HepG2 (cell line): ENCODE measurements at regions not wholly inside any gene's neighbourhood (a gene's known extent, or its start where the extent isn't known, plus 50 kb on each side); places are given as distances from the start of the nearest gene placed in this dataset.

ENCODE experiments used
- ATAC-seq: fragments of 200-7000 bp; cut with Tn5 transposase; 3 replicates; pipeline ENCODE4 v1.9.1; 2020; ENCODE audit warnings: mild to moderate bottlenecking, moderate library complexity
- BruUV-seq: library from RNA; stranded (reverse); fragments of 400-500 nt; replicated peaks from 2 replicates; lab custom pipeline; 2021; lab: Mats Ljungman, UMichigan
- CTCF ChIA-PET: fragments of 300-600 bp; formaldehyde crosslinking; extraction: SDS; loops from one replicate; lab custom pipeline; 2021; ENCODE audit warnings: low total read pairs, inconsistent platforms, low intra/inter-chr PET ratio; lab: Yijun Ruan, JAX
- POLR2A ChIA-PET: fragments of 350-600 bp; sonication (Branson Sonifier 250); formaldehyde crosslinking; loops from one replicate; lab custom pipeline; 2020; ENCODE audit warnings: antibody characterized with exemption, inconsistent platforms; lab: Yijun Ruan, JAX
- DNase-seq: peaks from one replicate; pipeline ENCODE4 v3.0.0-alpha.2; 2015; ENCODE audit warnings: low spot score
- FAIRE-seq: peaks from 3 replicates; lab custom pipeline; 2011; peaks lifted over from hg19 to GRCh38; lab: Jason Lieb, UNC
- H2AFZ ChIP-seq: one replicate; pipeline ENCODE4 v1.6.1; 2011; ENCODE audit warnings: low read length, inconsistent platforms
- H3K27ac ChIP-seq: fragments of 300-600 bp; 3 replicates; pipeline ENCODE4 v1.8.0; 2011; ENCODE audit warnings: mixed run types, mild to moderate bottlenecking, mixed read lengths, low read length, inconsistent platforms; ENCODE audit not compliant: insufficient read depth; ENCODE audit errors: extremely low read length
- H3K27me3 ChIP-seq, 2 experiments: fragments of 200-600 bp in 1 of 2; 2 replicates in 1 of 2; 3 replicates in 1 of 2; pipeline versions ENCODE4 v1.6.0 to v1.8.0; 2011; ENCODE audit warnings: low read length in 2 of 2, mild to moderate bottlenecking in 2 of 2, moderate library complexity in 2 of 2, inconsistent platforms in 1 of 2; ENCODE audit not compliant: insufficient read depth in 2 of 2, control insufficient read depth in 1 of 2
- H3K36me3 ChIP-seq, 2 experiments: fragments of 200-600 bp in 1 of 2; replicated peaks in 1 of 2; 2 replicates in 1 of 2; 3 replicates in 1 of 2; pipeline versions ENCODE4 v1.5.1 to v1.8.0; 2011; ENCODE audit warnings: low read length in 2 of 2, inconsistent platforms in 1 of 2; ENCODE audit not compliant: insufficient read depth in 2 of 2, control insufficient read depth in 1 of 2
- H3K4me1 ChIP-seq: 2 replicates; pipeline ENCODE4 v1.5.1; 2012; ENCODE audit warnings: low read length, inconsistent platforms; ENCODE audit not compliant: insufficient read depth
- H3K4me2 ChIP-seq: 2 replicates; pipeline ENCODE4 v1.6.0; 2011; ENCODE audit warnings: low read depth, low read length, inconsistent platforms
- H3K4me3 ChIP-seq, 3 experiments: fragments of 200-600 bp in 1 of 3; sonication (generic), shearing (Covaris generic) in 1 of 3; replicated peaks in 1 of 3; 2 replicates each; pipeline ENCODE4 v1.5.1; 2011 to 2016; ENCODE audit warnings: low read length in 3 of 3, inconsistent platforms in 2 of 3, low read depth in 2 of 3, mild to moderate bottlenecking in 2 of 3, control low read depth in 1 of 3, mixed read lengths in 1 of 3; ENCODE audit not compliant: insufficient read depth in 1 of 3
- H3K79me2 ChIP-seq: one replicate; pipeline ENCODE4 v1.6.1; 2011; ENCODE audit warnings: low read length, inconsistent platforms; ENCODE audit not compliant: insufficient read depth
- H3K9ac ChIP-seq: 2 replicates; pipeline ENCODE4 v1.6.0; 2011; ENCODE audit warnings: mild to moderate bottlenecking, low read depth, low read length, inconsistent platforms; ENCODE audit not compliant: insufficient read depth
- H3K9me3 ChIP-seq: 2 replicates; pipeline ENCODE4 v1.5.1; 2012; ENCODE audit warnings: mild to moderate bottlenecking, low read length
- H4K20me1 ChIP-seq: 2 replicates; pipeline ENCODE4 v1.6.0; 2011; ENCODE audit warnings: inconsistent platforms, mild to moderate bottlenecking, low read length, moderate library complexity; ENCODE audit not compliant: insufficient read depth
- ESRRA ChIP-seq: sonication (generic); formaldehyde crosslinking; IDR thresholded peaks from 2 replicates; pipeline ENCODE4 v1.5.1; 2020; ENCODE audit warnings: mild to moderate bottlenecking, low read depth, missing genetic modification reagents
- FOXP4 ChIP-seq: sonication (generic); formaldehyde crosslinking; IDR thresholded peaks from 2 replicates; pipeline ENCODE4 v1.4.0; 2020; ENCODE audit warnings: missing genetic modification reagents
- KLF15 ChIP-seq: sonication (generic); formaldehyde crosslinking; IDR thresholded peaks from 2 replicates; pipeline ENCODE4 v1.8.1; 2023; ENCODE audit warnings: borderline replicate concordance, mild to moderate bottlenecking, inconsistent platforms, missing genetic modification reagents, mixed read lengths
- PHF5A ChIP-seq: IDR thresholded peaks from one replicate; pipeline ENCODE4 v1.6.1; 2018; ENCODE audit warnings: low read depth, missing genetic modification reagents; ENCODE audit not compliant: unreplicated experiment
- POLR2AphosphoS5 ChIP-seq: IDR thresholded peaks from 2 replicates; pipeline ENCODE4 v1.6.1; 2012; ENCODE audit warnings: low read depth, low read length
- RBAK ChIP-seq: sonication (generic); formaldehyde crosslinking; IDR thresholded peaks from 2 replicates; pipeline ENCODE4 v1.5.1; 2020; ENCODE audit warnings: mild to moderate bottlenecking, missing genetic modification reagents
- SP140L ChIP-seq: sonication (generic); formaldehyde crosslinking; IDR thresholded peaks from 2 replicates; pipeline ENCODE4 v1.4.0; 2020; ENCODE audit warnings: missing genetic modification reagents, borderline replicate concordance
- ZBTB7A ChIP-seq: sonication (generic); formaldehyde crosslinking; IDR thresholded peaks from 2 replicates; pipeline ENCODE4 v1.8.0; 2022; ENCODE audit warnings: mild to moderate bottlenecking, missing genetic modification reagents
- ZNF318 ChIP-seq: sonication (generic); formaldehyde crosslinking; IDR thresholded peaks from 2 replicates; pipeline ENCODE4 v1.4.0; 2020; ENCODE audit warnings: mild to moderate bottlenecking, missing genetic modification reagents
- ZNF331 ChIP-seq: sonication (generic); formaldehyde crosslinking; IDR thresholded peaks from 2 replicates; pipeline ENCODE4 v1.4.0; 2020; ENCODE audit warnings: missing genetic modification reagents
- ZNF691 ChIP-seq: sonication (generic); formaldehyde crosslinking; IDR thresholded peaks from 2 replicates; pipeline ENCODE4 v1.4.0; 2020; ENCODE audit warnings: missing genetic modification reagents, low read depth, mild to moderate bottlenecking, borderline replicate concordance
- ZNF780A ChIP-seq: sonication (generic); formaldehyde crosslinking; IDR thresholded peaks from 2 replicates; pipeline ENCODE4 v1.8.0; 2022; ENCODE audit warnings: mild to moderate bottlenecking, missing genetic modification reagents, moderate library complexity
- in situ Hi-C: cut with HindIII; loops from 2 replicates; pipeline ENCODE4 v1.10.0; 2017; ENCODE audit warnings: low pct_unique_long_range_greater_than_20kb; ENCODE audit not compliant: extremely low pct_ligation_motif_present
- intact Hi-C: fragments of 100-400 bp; cut with micrococcal nuclease; formaldehyde crosslinking; loops from one replicate; pipeline ENCODE4 v1.10.0; 2022; ENCODE audit not compliant: unreplicated experiment

DNA sequence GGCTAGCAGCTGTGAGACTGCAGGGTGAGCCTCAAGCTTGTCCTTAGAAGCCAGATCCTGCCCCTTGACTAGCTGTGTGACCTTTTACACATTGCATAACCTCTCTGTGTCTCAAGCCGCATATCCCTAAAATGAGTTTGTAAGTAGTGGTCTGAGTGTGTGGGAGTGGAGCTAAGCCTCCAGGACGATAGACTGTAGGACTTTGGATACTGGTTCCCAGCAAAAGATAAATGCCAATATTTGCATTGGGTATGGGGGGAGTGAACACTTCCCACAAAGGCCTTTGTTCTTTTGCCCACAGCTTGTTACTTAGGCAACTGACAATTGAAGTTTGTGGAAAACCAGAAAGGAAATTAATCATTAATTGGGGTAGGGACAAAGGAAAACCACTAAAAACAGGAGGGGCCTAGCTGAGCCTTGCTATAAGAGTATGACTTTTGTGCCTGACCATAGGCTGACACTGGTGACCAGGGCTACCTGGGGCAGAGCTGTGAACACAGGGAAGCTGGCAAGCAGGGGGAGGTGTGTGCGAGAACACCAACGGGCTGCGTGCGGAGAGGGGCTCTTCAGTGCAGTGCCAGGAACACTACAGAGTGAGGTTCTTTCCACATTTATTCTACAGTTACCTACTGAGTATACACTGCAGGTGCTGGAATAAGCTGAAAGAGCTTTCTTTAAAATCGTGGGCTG, 102.4 kb upstream of the ETV3 start (continued):
- TF ChIP-seq FOXP4 (CRISPR knock-in tag) = peak; percentile 96
- peak; percentile 85 for TF ChIP-seq POLR2AphosphoS5
- no peak for TF ChIP-seq KLF15 (CRISPR knock-in tag)
- no peak for TF ChIP-seq SP140L (CRISPR knock-in tag)
- TF ChIP-seq PHF5A (CRISPR knock-in tag) = peak; percentile 73

DNA sequence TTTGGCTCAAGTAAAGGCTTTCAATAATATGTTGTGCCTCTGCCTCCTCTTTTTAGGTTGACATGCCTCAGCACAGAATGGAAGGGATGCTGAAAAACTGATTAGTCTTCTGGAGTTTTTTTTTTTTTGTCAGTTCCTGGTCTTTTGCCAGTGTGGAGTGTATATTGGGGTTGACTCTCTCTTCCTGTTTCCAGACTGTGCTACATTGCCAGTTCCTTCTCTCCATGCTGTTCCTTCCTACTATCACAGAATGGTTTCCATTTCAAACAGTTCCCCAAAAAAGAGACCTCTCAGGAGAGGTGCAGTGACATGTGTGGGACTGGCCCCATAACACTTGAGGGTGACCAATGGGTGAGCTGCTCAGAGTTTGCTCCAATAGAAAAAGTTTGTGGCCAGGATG, 101.7 kb upstream of the ETV3 start:
- POLR2A ChIA-PET = interaction anchor here (0.9 to 1.9 kb wide), 6 partner anchors 13 to 102 kb away, joined by 3 to 12 read pairs (median 4); partner anchors contain the start of gene ETV3
- peak overlapping the region; percentile 51 for H2AFZ ChIP-seq
- in situ Hi-C loops (no loop called here), intact Hi-C loops (loop anchor here (10.0 kb wide), 1 partner anchor 55 kb away; no protein-coding TSS in a partner anchor)
- CTCF ChIA-PET = no interaction called here
- no peaks in the 10 kb centered on the region for H3K79me2 ChIP-seq
- DNase-seq (no peak), ATAC-seq (no peak; the same call in 1 of the 3 replicates), FAIRE-seq (no peak)
- H3K9ac ChIP-seq = peak overlapping the region; percentile 50
- H3K4me2 ChIP-seq = peak overlapping the region; percentile 56
- no peaks in the 10 kb centered on the region for H3K36me3 ChIP-seq
- no TSS peak for BruUV-seq
- H3K27me3 ChIP-seq = no peaks in the 10 kb centered on the region
- H4K20me1 ChIP-seq = no peaks in the 10 kb centered on the region
- H3K4me3 ChIP-seq = no peak overlapping the region
- peak overlapping the region; percentile 80 for H3K27ac ChIP-seq
- no peaks in the 10 kb centered on the region for H3K9me3 ChIP-seq
- peaks cover 68% of the 10 kb centered on the region for H3K4me1 ChIP-seq
- TF ChIP-seq ZNF780A (CRISPR knock-in tag) = no peak
- TF ChIP-seq ZNF691 (CRISPR knock-in tag) = no peak
- TF ChIP-seq RBAK = no peak
- no peak for TF ChIP-seq ZBTB7A (CRISPR knock-in tag)
- TF ChIP-seq ZNF331 (CRISPR knock-in tag) = no peak
- TF ChIP-seq ESRRA (CRISPR knock-in tag) = no peak
- no peak for TF ChIP-seq ZNF318 (CRISPR knock-in tag)
